GM21717 (cell line): ENCODE measurements at regions not wholly inside any gene's neighbourhood (a gene's known extent, or its start where the extent isn't known, plus 50 kb on each side); places are given as distances from the start of the nearest gene placed in this dataset.

Experiments
- ATAC-seq: cut with Tn5 transposase; IDR thresholded peaks from one replicate; pipeline ENCODE4 v1.9.1; 2021; ENCODE audit warnings: mild to moderate bottlenecking, moderate library complexity; ENCODE audit not compliant: unreplicated experiment

DNA sequence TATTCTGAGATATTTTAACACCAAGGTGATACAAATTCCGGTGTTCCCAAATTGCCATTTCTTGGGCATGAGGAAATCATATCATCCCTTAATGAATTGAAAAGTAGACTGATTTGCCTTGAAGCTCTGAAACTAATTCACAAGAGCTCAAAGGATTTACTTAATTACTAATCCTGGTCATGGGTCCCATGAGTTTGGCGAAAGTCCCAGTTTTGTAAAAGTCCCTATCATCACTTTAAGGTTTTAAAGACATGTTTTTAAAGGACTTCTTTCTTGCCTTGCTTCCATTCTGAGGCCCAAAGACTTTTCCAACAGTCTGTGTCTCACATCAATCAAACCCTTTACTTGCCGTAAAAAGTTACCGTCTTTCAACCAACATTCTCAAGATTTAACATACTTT is 377.9 kb downstream of the DNAJB9 start:
- no peak for ATAC-seq

DNA sequence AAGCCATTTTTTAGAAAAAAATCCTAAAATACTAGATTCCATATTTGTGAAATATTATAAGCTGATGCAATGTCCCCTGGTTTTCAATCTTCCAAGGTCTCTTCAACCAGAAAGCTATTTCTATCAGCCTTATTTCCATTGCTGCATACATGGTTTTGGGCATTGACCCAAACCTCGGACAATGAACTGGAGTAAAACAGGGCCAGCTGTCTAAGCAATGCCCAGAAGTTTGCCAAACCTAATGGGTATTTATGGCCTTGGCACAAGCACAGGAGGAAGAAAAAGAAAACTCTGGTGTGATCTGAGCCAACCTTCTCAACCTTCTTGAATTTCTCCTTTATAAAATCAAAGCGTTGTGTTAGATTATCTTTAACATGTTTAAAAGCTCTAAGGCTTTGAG is 402.3 kb downstream of the DNAJB9 start:
- no peak for ATAC-seq

DNA sequence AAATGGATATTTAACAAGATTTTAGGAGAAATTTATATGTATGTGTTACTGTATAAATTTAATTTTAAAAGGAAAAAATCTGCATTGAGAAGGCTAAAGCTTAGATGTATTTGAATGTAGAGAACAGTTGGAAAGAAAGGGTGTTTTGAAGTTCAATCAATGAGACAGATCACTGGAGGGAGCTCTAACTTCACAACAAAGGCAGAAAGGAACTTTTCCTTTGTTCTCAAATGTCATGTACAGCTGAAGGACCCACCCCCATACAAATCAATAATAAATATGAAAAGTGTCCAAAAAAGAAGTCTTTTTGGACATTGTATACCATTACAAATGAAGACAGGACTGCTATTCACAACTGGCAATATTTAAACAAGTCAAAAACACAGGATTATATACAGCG is 403.4 kb downstream of the DNAJB9 start:
- no peak for ATAC-seq

DNA sequence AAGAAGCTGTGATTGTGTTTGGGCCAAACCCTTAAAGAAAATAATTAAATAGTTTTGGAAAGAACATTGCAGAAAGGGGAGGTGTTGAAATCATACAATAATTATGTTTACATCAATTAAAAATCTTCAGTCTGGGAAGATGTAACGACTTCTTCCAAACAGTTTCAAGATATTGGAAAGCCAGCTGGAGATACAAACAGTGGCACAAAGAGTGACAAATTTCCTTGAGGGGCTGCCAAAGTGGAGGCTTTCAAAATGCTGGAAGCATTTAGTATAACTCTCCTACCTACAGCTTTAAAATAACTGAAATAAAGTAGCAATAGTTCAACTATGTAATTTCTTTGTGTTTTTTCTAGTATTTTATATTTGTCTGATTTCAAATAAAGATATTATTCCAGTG is 405.0 kb downstream of the DNAJB9 start:
- ATAC-seq: no peak

DNA sequence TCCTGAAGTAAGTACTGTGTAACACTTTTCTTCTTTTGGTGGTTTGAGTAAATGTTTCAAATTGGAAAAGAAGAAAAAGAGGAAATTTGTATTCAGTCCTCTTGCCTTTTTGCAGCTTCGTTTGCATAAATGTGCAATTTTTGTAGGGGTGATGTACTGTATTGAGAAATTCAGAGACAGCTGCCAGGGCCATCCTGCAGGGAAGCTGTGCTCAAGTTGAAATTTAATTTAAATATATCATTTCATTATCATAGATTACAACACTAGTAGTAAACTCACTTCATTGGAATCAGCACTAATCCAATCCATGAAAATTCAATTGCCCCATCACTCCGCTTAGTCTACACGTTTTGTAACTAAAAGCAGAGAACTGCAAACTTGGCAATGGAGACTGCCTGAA is 415.4 kb downstream of the DNAJB9 start:
- no peak for ATAC-seq

DNA sequence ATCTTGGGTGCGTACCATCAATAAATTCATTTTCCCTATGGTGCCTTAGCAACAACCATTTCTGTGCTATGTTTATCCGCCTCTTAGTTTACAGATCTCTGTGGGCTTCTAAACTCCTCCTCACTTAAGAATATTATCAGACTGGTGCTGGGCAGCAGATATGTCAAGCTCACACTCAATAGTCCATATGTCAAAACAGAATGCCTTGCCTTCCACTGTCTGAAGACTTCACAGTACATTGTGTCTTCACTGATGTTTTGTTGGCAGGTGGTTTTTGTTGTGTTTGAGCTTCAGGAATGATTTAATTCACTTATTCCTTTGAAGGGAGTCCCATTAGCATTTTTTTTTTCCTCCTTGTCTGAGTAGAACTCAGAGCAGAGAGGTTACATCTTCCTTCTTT is 419.6 kb downstream of the DNAJB9 start:
- no peak for ATAC-seq

DNA sequence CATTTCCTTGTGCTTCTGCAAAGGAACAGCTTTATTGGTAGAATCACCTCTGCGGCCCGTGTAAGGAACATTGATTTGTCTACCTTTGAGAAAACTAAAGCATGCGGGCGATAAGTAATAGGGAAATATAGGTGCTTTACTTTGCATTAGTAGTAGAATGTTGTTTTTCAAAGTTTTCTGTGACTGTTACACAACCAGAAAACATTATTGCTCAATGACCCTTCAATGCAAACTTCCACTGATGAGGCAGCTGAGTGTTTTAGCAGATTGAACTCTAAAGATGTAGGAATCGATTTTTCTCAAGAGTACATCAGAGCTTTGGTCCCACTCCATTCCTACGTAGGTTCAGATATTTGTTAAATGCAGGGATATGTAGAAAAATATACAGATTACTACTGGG is 427.8 kb downstream of the DNAJB9 start:
- no peak for ATAC-seq

DNA sequence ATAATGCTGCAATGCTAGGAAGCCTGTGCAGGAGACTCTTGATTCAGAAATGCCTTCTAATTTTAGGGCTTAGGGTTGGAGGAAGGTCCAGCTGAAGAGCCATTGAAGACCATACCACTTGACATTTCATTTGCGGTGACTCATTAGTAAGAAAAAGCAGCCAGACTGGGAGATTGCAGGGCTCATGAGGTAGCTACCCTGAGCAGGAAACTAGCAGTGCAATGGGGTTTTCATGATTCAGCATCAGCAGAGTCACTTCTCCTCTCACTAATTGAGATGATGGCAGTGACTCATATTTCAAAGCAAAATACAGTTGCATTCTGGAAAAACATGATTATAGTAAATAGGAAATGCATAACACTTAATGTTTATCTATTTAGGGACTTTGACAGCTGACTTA is 434.1 kb downstream of the DNAJB9 start:
- ATAC-seq: no peak

DNA sequence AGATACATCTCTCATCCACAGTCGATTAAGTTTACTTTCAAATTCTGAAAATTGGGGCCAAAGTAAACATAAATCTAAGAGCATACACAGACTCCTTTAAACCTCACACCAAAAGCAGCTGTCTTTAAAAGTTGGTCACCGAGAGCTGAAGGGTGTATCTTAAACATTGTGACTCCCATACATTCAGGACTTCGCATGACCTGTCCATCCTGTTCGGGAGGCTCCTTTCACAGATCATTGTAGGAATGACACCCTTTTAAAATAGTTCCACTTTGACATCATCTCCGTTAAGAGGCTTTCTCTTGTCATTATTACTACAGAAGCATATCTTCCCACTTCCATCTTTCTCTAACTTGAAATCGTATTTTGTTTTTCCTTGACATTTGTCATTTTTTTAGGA is 440.0 kb downstream of the DNAJB9 start:
- no peak for ATAC-seq

DNA sequence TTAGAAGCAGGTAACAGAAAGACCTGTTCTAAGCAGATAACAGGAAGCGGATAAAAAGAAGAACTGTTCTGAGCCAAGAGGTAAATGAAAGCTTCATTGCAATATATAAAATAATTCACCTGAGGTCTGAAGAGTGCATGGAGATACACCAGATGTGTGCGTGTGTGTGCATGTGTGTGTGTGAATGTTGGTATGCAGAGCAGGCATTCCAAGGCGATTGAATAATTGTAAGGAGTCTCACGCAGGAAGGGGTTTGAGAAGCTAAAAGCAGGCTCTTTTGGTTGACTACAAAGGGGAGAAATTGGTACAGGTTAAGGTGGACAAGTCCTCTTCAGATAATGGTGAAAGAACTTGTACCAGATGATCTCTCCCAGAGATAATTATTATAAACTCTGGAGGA is 450.6 kb downstream of the DNAJB9 start:
- ATAC-seq: no peak

DNA sequence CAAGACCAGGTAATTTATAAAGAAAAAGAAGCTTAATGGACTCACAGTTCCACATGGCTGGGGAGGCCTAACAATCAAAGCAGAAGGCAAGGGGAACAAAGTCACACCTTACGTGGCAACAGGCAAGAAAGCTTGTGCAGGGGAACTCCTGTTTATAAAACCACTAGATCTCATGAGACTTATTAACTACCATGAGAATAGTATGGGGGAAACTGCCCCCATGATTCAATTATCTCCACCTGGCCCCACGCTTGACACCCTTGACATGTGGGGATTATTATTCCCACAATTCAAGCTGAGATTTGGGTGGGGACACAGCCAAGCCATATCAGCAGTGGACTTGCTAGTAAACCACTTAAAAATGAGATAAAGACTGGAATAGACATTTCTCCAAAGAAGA is 451.7 kb downstream of the DNAJB9 start:
- ATAC-seq: no peak

DNA sequence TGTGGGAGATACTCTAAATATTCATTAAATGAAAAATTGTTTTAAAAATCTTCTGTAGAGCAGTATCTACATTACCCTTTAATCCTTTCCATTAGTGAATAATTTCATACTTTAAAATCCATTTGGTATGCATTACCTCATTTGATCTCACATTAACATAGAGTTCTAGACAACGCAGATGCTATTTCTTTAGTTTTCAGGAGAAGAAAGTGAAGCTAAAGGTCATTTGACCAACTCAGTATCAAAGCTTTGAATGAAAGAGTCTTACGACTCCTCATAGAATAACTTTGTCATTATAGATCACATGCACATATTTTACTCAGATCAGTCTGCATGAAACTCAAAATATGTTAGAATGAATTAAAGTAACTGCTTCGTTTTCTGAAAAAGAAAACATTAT is 460.2 kb downstream of the DNAJB9 start:
- no peak for ATAC-seq

DNA sequence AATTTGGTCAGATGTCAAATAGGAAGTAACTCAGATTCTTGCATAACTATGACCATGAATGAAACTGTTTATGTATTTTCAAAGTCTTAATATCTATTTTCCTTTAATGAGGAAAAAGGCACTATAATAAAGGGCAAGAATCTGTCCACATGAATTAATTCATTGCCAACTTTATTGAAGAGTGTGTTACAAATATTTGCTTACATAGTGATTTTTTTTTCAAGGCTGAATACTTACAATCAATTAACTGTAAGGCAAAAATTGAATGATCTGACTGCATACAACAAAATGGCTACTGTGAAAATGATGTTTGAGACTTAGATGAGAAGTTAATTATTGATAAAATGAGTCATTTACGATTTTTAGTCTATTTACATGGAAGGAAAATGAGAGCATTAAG is 475.0 kb downstream of the DNAJB9 start:
- no peak for ATAC-seq

DNA sequence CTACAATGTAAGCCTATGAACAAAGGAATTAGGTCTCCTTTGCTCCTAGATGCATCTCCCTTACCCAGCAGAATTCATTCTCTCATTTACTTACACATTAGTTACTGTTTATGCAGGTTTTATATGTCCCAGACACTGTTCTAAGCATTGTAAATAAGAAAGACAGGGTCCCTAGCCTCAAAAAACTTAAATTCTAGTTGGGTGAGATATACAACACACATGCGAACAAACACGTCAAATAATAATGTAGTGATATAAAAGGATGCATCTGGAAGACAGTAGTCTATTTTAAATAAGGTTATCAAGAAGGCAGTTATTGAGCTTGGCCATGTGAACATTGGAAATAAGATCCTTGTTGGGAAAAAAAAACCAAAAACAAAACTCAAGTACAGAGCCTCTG is 479.7 kb downstream of the DNAJB9 start:
- ATAC-seq: no peak

DNA sequence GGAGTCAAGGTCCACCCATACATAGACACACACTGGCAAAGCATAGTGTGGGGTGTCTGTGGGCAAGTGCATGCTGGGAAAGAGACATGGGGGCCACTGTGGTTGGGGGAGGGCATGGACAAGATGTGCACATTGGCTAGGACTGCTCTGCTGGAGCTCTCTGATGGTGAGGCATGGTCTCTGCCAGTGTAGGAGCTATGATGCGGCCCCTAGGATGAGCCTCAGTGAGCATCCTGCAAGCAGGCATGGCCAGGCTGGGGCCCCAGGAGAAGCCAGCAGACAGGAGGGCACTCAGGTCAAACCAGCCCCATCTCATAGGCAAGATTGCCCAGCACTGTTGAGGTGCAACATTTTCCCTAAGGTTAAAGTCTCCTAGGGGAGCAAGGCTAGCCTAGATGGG is 489.4 kb downstream of the DNAJB9 start:
- no peak for ATAC-seq

DNA sequence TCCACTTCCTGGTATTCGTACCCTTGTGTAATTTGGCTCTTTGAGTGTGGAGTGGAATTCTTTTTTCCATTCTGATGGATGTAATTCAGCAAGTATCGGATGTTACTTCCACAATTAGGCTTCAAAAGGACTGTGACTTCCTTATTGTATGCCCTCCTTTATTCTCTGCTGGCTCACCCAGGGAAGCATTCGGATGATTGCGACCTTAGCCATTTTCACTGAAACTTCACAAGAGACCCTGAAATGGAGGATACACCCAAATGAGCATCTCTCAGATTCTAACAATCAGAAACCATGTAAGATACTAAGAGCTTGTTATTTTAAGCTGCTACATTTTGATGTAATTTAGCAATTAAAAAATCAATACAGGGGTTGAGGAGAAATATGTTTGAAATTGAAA is 493.1 kb downstream of the DNAJB9 start:
- ATAC-seq: no peak

DNA sequence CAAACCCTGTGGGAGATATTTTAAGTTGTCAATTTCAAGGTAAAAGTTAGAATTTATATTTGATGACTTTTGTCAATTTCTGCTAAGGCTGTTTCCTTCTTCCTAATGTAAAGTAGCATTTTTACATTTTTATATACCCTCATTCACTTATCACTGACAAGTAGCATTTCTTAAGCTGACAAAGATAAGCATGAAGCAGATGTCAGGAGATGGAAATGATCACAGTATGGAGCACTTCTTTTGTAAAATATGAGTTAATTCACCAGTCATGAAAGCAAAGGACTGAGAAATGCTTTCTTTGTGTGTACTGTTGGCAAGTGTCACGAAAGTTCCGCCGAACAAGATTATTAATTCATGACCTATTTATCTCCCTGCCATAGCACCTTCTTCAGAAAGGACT is 503.9 kb downstream of the DNAJB9 start:
- no peak for ATAC-seq

DNA sequence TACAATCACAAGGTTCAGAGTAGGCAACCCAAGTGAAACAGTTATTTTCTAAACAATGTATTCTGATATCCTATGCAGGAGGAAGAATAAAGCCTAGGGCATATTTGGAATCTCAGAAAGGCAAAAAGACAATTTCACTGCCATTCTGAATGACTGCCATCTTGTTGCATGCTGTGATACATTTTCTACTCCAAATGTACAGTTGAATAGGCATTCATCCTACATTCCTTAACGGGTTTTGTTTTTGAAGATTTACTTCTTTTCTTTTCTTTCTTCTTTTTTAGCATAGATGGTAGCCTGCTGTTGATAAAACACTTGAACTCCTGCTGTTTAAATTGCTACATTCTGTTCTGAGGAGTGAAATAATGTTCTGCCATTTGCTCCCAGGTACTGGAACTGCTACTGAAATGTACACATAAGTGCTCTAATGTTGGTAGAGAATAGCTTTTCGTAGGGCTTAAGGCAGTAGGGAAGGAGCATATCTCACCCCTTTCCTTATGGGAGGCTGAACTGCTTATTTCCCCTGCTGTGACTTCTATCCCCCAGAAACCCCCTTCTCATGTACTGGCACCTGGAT is 506.8 kb downstream of the DNAJB9 start:
- no peak for ATAC-seq

DNA sequence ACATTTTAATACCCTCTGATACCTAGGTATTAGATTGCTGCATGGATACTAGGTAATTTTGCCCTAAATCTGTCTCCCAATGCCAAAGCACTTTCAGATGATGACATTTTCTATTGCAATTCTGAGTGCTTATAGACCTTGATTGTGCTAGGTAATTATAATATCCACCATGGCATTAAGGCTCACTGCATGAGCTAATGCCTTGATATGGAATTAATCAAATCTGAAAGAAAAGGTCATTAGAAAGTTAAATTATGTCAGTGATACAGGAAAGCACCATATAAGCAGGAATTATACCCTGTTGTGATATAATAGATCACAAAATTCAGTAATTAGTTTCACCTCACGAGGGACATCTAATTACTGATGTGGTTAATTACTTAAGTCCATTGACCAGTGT is 521.4 kb downstream of the DNAJB9 start:
- no peak for ATAC-seq

DNA sequence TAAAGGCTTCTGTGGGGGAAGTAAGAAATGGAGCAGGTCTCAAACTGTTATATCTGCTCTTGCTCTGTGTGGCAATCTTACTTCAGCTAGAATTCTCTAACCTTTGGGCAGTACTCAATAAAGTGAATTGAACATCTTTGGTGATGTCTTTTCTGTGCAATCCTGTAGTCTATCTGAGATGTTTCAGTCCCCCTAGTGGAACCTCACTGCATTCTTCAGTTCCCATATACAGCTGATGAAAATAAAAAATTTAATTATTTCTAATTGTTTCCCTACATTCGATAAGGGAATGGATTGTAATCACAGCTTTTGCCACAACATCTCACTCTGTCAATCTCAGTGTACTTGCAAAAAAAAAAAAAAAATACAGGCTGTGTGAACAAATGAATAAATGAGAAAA is 522.6 kb downstream of the DNAJB9 start:
- ATAC-seq: no peak

DNA sequence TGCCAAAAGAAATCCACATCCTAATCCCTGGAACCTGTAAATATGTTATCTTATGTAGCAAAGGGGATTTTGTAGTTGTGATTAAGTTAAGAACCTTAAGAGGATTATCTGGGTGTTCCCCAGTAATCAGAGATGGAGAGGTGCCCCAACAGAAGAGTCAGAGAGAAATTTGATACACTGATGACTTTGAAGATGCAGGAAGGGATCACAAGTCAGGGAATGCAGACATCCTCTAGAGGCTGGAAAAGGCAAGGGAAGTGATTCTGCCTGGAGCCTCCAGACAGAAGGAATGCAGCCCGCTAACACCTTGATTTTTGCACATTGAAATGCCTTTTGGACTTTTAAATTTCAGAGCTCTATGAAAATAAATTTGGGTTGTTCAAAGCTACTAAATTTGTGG is 531.7 kb downstream of the DNAJB9 start:
- ATAC-seq: no peak

DNA sequence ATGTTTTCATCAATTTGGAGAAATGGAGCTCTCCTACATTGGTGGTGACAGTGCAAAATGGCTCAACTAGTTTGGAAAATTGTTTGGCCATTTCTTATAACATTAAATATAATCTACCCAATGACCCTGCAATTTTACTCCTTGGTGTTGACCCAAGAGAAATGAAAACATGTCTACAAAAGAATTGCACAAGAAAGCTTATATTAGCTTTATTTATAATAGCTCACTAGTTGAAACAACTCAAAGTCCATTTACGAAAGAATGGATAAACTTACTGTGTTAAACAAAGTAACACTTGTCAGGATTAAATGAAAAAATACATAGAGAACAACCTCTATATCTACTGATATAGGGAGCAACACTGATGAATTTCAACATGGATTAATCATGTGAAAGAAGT is 539.9 kb downstream of the DNAJB9 start:
- no peak for ATAC-seq

DNA sequence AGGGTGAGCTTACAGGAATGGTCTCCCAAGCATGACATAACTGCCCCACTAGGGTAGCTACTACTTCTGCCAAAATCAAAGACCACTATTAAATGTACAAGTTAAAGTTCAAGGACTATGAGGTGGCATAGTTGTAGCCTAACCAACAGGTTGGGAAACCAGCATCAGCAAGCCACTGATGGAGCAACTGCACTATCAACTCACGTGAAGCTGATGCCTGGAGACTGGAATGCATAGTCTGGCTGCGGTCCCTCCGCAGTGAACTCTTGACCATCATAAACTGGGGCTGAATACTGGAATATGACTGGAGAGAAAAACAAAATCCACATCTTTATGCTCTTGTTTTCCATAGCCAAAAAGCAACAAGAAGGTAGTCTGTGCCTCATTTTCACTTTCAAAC is 541.4 kb downstream of the DNAJB9 start:
- no peak for ATAC-seq
